GM12865 (cell line): ENCODE measurements at regions not wholly inside any gene's neighbourhood (a gene's known extent, or its start where the extent isn't known, plus 50 kb on each side); places are given as distances from the start of the nearest gene placed in this dataset.

Experiments used
- DNase-seq: peaks from one replicate; pipeline ENCODE4 v3.0.0; 2010; ENCODE audit warnings: low read depth
- H3K4me3 ChIP-seq: 2 replicates; pipeline ENCODE4 v1.5.1; 2011; ENCODE audit warnings: mild to moderate bottlenecking, low read depth, low read length, control low read depth
- TF ChIP-seq, protein P1 (sequence below): IDR thresholded peaks from 2 replicates; pipeline ENCODE4 v1.5.1; 2011; ENCODE audit warnings: low read length, control low read depth, low read depth, inconsistent platforms; ENCODE audit not compliant: insufficient read depth; ENCODE audit errors: missing control alignments

GRCh38 chr5:124130816-124131215 is 615.6 kb downstream of the ZNF608 start:
- no peak for DNase-seq
- TF ChIP-seq, protein P1, sequence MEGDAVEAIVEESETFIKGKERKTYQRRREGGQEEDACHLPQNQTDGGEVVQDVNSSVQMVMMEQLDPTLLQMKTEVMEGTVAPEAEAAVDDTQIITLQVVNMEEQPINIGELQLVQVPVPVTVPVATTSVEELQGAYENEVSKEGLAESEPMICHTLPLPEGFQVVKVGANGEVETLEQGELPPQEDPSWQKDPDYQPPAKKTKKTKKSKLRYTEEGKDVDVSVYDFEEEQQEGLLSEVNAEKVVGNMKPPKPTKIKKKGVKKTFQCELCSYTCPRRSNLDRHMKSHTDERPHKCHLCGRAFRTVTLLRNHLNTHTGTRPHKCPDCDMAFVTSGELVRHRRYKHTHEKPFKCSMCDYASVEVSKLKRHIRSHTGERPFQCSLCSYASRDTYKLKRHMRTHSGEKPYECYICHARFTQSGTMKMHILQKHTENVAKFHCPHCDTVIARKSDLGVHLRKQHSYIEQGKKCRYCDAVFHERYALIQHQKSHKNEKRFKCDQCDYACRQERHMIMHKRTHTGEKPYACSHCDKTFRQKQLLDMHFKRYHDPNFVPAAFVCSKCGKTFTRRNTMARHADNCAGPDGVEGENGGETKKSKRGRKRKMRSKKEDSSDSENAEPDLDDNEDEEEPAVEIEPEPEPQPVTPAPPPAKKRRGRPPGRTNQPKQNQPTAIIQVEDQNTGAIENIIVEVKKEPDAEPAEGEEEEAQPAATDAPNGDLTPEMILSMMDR = no peak
- no peak overlapping the region for H3K4me3 ChIP-seq

DNA sequence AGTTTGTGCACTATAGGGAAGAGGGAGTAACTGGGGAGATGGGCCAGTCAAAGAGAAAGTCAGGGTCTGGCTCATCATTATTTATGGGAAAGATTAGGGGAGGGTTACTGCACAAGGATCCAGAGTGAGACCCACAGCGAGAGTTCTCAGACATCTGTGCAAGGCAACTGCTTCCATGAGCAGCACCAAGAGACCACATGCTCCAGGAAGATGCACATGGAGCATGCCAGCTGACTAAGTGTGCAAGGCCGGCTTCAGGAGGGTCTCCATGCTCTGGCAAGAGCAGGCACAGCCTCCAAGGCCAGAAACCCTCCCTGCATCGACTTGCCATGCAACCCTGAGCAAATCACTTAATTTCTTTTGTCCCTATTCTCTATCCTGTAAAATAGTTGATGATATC is 616.9 kb downstream of the CSNK1G3 start:
- no peak for DNase-seq
- TF ChIP-seq, protein P1 = no peak

GRCh38 chr5:124126504-124127217 is 614.7 kb downstream of the CSNK1G3 start:
- H3K4me3 ChIP-seq = no peak overlapping the region
- TF ChIP-seq, protein P1 = no peak
- no peak for DNase-seq

More for the DNA sequence above, 616.9 kb downstream of the CSNK1G3 start:
- no peak overlapping the region for H3K4me3 ChIP-seq

DNA sequence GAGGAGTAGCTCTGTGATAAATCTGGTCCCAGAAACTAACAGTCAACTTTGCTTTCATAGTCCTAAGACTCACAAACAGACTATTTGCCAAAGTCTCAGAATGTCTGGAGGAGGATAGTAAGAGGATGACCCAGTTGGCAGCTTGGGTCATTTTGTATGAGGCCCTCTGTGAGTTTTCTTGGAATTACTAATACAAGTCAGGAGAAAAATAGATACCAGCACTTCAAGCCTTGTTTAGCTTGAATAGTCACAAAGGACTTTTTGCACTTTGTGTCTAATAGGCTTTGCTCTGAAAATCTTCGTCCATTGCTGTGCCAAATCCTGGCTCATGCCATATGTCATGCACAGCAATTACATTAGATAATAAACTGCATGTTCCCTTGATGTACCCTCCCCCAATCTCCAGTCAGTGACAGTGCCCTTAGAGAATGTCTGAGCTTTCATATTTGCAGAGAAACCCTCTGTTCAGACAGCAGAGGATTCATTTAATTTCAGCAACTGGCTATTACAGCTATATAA is 612.8 kb downstream of the CSNK1G3 start:
- H3K4me3 ChIP-seq = no peak overlapping the region
- TF ChIP-seq, protein P1 = no peak
- DNase-seq = no peak

DNA sequence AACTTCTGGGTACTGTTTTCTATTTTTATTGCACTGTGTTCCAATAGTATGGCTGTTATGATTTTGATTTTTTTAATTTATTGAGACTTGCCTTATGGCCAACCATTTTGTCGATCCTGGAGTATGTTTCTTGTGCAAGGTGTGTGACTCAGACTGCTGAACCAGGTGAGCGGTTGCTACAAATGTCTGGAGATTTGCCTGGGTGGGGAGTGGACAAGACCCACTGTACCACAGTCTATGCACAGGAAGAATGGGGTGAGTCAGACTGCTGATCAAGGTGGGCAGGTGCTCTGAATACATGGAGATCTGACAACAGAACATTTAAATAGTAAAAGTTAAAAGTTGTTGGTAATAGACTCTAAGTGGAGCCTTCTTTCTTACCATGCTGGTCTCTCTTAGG is 609.2 kb downstream of the CSNK1G3 start:
- no peak for DNase-seq

DNA sequence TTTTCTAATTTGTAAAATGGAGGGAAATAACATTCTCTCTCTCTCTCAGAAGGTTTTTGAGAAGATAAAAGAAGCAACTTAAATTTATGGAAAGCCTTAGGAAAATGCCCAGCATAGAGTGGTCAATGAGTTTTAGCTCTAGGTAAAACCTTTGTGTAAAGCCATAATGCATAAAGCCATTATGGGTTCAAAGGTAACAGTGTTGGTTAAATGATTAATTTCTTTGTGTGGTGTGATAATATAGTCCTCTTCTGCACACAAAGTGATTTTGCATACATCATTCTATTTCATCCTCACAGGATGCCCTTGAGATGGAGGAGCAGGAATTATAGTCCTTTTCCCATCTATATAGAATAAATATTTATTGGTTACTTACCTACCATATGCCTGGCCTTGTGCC is 602.9 kb downstream of the CSNK1G3 start:
- no peak overlapping the region for H3K4me3 ChIP-seq
- no peak for DNase-seq
- TF ChIP-seq, protein P1 = no peak

More for the DNA sequence above, 609.2 kb downstream of the CSNK1G3 start:
- TF ChIP-seq, protein P1 = no peak
- H3K4me3 ChIP-seq = no peak overlapping the region

GRCh38 chr5:124111886-124112285 is 599.9 kb downstream of the CSNK1G3 start:
- TF ChIP-seq, protein P1 = no peak
- DNase-seq = no peak
- H3K4me3 ChIP-seq = no peak overlapping the region
